ENCODE measurements at regions not wholly inside any gene's neighbourhood (a gene's known extent, or its start where the extent isn't known, plus 50 kb on each side); places are given as distances from the start of the nearest gene placed in this dataset.
A peak's percentile ranks its signal among the peaks of the same experiment; 100 is the strongest.
"Not testable (repeated sequence)": the region's sequence is repeated elsewhere in the genome, so short reads cannot be mapped to it uniquely, and the experiment has no call there.

DNA sequence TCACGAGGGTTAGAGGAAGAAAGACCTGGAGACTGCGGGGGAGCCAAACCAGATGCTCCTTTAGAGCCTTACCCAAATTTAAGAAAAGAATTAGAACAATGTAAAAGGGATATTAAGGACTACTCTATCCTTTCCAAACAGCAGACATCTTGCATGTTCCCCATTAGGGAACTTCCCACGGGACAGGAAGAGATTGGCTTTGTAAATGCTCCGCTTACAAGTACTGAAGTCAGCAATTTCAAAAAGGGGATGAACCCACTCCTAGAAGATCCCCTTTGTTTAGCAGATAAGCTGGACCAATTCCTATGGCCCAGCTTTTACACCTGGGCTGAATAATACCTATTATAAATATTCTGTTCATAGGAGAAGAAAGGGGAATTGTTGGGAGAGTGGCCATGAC, 74.2 kb downstream of the APOBEC1 start:
- H3K4me1 ChIP-seq = no peaks in the 10 kb centered on the region
- no peak for TF ChIP-seq POLR2A (IDR thresholded peaks at IDR 0.05)
- TF ChIP-seq, protein P1, sequence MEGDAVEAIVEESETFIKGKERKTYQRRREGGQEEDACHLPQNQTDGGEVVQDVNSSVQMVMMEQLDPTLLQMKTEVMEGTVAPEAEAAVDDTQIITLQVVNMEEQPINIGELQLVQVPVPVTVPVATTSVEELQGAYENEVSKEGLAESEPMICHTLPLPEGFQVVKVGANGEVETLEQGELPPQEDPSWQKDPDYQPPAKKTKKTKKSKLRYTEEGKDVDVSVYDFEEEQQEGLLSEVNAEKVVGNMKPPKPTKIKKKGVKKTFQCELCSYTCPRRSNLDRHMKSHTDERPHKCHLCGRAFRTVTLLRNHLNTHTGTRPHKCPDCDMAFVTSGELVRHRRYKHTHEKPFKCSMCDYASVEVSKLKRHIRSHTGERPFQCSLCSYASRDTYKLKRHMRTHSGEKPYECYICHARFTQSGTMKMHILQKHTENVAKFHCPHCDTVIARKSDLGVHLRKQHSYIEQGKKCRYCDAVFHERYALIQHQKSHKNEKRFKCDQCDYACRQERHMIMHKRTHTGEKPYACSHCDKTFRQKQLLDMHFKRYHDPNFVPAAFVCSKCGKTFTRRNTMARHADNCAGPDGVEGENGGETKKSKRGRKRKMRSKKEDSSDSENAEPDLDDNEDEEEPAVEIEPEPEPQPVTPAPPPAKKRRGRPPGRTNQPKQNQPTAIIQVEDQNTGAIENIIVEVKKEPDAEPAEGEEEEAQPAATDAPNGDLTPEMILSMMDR (IDR thresholded peaks at IDR 0.05 in 4 of 5, conservative IDR thresholded peaks at IDR 0.05 in 1 of 5) = no peak
- H3K4me3 ChIP-seq = no peak overlapping the region
- no peaks in the 10 kb centered on the region for H3K27me3 ChIP-seq
- ATAC-seq (no peak), DNase-seq (no peak)
- no peaks in the 10 kb centered on the region for H3K9me3 ChIP-seq
- H3K36me3 ChIP-seq = no peaks in the 10 kb centered on the region
- intact Hi-C loops (cut with DNase I; ENCODE audit: low total_unique reads) (no loop called here), in situ Hi-C loops (cut with MboI; ENCODE audit: low sequenced_read_pairs in 4 of 4) (no loop called here)
- no peak overlapping the region for H3K27ac ChIP-seq

DNA sequence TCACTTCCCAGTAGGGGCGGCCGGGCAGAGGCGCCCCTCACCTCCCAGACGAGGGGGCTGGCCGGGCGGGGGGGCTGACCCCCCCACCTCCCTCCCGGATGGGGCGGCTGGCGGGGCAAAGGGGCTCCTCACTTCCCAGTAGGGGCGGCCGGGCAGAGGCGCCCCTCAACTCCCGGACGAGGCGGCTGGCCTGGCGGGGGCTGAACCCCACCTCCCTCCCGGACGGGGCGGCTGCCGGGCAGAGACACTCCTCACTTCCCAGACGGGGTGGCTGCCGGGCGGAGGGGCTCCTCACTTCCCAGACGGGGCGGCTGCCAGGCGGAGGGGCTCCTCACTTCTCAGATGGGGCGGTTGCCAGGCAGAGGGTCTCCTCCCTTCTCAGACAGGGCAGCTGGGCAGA, 75.6 kb downstream of the APOBEC1 start:
- H3K4me1 ChIP-seq; ATAC-seq; in situ Hi-C loops (cut with MboI; ENCODE audit: low sequenced_read_pairs in 4 of 4); H3K27me3 ChIP-seq; H3K4me3 ChIP-seq; H3K36me3 ChIP-seq; DNase-seq; intact Hi-C loops (cut with DNase I; ENCODE audit: low total_unique reads); H3K27ac ChIP-seq; H3K9me3 ChIP-seq: not testable (repeated sequence)

DNA sequence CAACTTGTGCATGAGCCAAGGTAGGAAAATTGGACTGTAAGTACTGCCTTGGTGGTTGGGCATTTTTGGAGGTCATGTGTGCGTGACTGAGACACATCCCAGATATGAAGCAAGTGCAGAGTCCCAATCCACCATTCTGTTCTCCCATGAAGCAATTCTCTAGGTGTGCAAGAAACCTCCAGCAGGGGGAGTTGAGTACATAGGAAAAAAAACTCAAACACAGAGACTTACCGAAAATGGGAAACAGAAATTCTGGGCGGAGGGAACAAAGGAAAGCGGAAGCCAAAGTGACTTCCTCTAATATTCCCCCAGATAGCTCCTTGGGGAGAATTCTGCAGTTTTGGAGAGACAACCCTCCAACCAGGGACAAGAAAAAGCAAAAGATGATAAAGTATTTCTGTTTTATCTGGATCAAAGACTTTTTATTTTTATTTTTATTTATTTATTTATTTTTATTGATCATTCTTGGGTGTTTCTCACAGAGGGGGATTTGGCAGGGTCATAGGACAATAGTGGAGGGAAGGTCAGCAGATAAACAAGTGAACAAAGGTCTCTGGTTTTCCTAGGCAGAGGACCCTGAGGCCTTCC, 76.9 kb downstream of the APOBEC1 start:
- TF ChIP-seq, protein P1 (IDR thresholded peaks at IDR 0.05 in 4 of 5, conservative IDR thresholded peaks at IDR 0.05 in 1 of 5) = peak in 1 of 5 experiments; percentile 17
- intact Hi-C loops (cut with DNase I; ENCODE audit: low total_unique reads); H3K36me3 ChIP-seq; H3K27me3 ChIP-seq; H3K9me3 ChIP-seq; H3K4me1 ChIP-seq; in situ Hi-C loops (cut with MboI; ENCODE audit: low sequenced_read_pairs in 4 of 4); H3K27ac ChIP-seq; H3K4me3 ChIP-seq: not testable (repeated sequence)
- ATAC-seq (peak in 1 of 2 donors; percentile 33), DNase-seq (peak in 1 of 2 donors; percentile 15)

DNA sequence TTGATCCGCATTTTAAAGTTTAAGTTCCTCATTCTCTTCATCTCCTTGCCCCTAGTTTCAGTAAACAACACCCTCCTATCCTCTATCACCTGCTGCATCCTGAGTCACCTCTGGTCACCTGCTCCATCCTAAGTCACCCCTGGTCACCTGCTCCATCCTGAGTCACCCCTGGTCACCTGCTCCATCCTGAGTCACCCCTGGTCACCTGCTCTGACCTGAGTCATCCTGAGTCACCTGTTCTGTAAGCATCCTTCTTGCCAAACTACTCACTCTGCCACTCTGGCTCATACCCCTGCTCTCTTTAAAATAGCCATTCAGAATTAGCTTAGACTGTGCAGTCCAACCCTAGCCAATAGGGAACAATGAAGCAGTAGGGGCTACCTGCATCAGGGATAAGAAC, 80.6 kb upstream of the CD163 start:
- H3K9me3 ChIP-seq; ATAC-seq; intact Hi-C loops (cut with DNase I; ENCODE audit: low total_unique reads): not testable (repeated sequence)

DNA sequence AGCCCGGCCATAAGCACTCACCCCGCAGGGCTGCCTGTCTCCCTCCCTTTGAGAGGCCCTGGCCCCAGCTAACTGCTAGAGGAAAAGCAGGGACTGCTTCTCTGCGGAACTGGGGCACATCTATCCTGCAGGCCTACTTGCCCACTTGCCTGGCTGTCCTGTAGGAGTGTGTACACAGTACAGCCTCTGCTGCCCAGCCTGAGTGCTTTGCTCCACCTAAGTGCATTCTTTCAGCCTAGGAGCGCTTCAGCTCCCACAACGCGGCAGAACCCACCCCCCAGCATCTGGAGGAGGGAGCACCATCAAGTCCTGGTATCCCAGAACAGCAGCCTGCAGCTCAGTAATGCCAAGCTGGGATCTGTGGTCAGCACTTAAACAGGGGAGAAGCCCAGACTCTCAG, 79.9 kb upstream of the CD163 start:
- no peak for TF ChIP-seq POLR2A (IDR thresholded peaks at IDR 0.05)
- TF ChIP-seq, protein P1 (IDR thresholded peaks at IDR 0.05 in 4 of 5, conservative IDR thresholded peaks at IDR 0.05 in 1 of 5) = no peak
- H3K27me3 ChIP-seq = no peaks in the 10 kb centered on the region
- ATAC-seq (no peak), DNase-seq (no peak)
- H3K36me3 ChIP-seq = no peaks in the 10 kb centered on the region
- no peaks in the 10 kb centered on the region for H3K4me1 ChIP-seq
- in situ Hi-C loops (cut with MboI; ENCODE audit: low sequenced_read_pairs in 4 of 4) (no loop called here), intact Hi-C loops (cut with DNase I; ENCODE audit: low total_unique reads) (no loop called here)
- no peak overlapping the region for H3K4me3 ChIP-seq
- H3K9me3 ChIP-seq = no peaks in the 10 kb centered on the region
- no peak overlapping the region for H3K27ac ChIP-seq

More for the DNA sequence above, 80.6 kb upstream of the CD163 start:
- H3K36me3 ChIP-seq; H3K4me1 ChIP-seq; H3K27me3 ChIP-seq; DNase-seq; H3K27ac ChIP-seq; in situ Hi-C loops (cut with MboI; ENCODE audit: low sequenced_read_pairs in 4 of 4); H3K4me3 ChIP-seq: not testable (repeated sequence)

DNA sequence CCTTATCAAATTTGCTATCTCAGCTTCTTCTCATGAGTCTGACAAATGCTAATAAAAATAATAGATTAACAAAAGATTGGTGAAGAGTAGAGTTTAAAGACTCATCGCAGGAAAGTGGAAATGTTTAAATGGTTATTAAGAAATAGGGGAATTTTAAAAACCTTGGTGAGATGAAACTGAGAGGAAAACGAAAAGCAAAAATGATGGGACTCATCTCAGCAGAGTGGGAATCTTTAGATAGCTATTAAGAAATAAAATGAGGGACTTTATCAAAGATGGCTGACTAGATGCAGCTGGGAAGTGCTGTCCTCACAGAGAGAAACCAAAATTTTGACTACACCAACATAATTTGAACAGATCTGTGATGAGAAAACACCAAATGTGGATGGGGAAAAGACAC, 79.2 kb upstream of the CD163 start:
- intact Hi-C loops (cut with DNase I; ENCODE audit: low total_unique reads) = no loop called here
- Histone ChIP-seq H3K4me3 (no peak overlapping the region), H3K4me1 (no peaks in the 10 kb centered on the region), H3K27me3 (no peaks in the 10 kb centered on the region), H3K27ac (no peak overlapping the region), H3K9me3 (no peaks in the 10 kb centered on the region), H3K36me3 (no peaks in the 10 kb centered on the region)
- DNase-seq = no peak
- in situ Hi-C loops (cut with MboI; ENCODE audit: low sequenced_read_pairs in 4 of 4) = no loop called here
- ATAC-seq = no peak
- TF ChIP-seq POLR2A (IDR thresholded peaks at IDR 0.05) = no peak
- TF ChIP-seq, protein P1 (IDR thresholded peaks at IDR 0.05 in 4 of 5, conservative IDR thresholded peaks at IDR 0.05 in 1 of 5) = no peak
